Parathyroid adenoma (tissue), 2 donors: ENCODE measurements at regions not wholly inside any gene's neighbourhood (a gene's known extent, or its start where the extent isn't known, plus 50 kb on each side); places are given as distances from the start of the nearest gene placed in this dataset.

ENCODE experiments used
- H2AFZ ChIP-seq: fragments of 300-600 bp; sonication (generic); one replicate; pipeline ENCODE4 v1.7.0; 2017; ENCODE audit warnings: antibody characterized with exemption, mild to moderate bottlenecking
- H3K27ac ChIP-seq: fragments of 300-600 bp; sonication (generic); one replicate; pipeline ENCODE4 v1.7.0; 2017
- H3K27me3 ChIP-seq: fragments of 300-600 bp; sonication (generic); one replicate; pipeline ENCODE4 v1.7.0; 2017; ENCODE audit warnings: low read length; ENCODE audit not compliant: control insufficient read depth, insufficient read depth
- H3K36me3 ChIP-seq: fragments of 300-600 bp; sonication (generic); one replicate; pipeline ENCODE4 v1.7.0; 2017; ENCODE audit warnings: low read length; ENCODE audit not compliant: control insufficient read depth, insufficient read depth
- H3K4me1 ChIP-seq: fragments of 300-600 bp; sonication (generic); one replicate; pipeline ENCODE4 v1.7.0; 2017; ENCODE audit warnings: control low read depth
- H3K4me2 ChIP-seq: fragments of 300-600 bp; sonication (generic); one replicate; pipeline ENCODE4 v1.7.0; 2017; ENCODE audit warnings: low read length
- H3K4me3 ChIP-seq: fragments of 300-600 bp; sonication (generic); one replicate; pipeline ENCODE4 v1.7.0; 2017; ENCODE audit warnings: low read depth, low read length
- H3K79me2 ChIP-seq: fragments of 300-600 bp; sonication (generic); one replicate; pipeline ENCODE4 v1.7.0; 2017; ENCODE audit warnings: control low read depth
- H3K9ac ChIP-seq: fragments of 300-600 bp; sonication (generic); one replicate; pipeline ENCODE4 v1.7.0; 2017; ENCODE audit warnings: mild to moderate bottlenecking
- H3K9me3 ChIP-seq: fragments of 300-600 bp; sonication (generic); one replicate; pipeline ENCODE4 v1.7.0; 2017; ENCODE audit warnings: low read length; ENCODE audit not compliant: control insufficient read depth
- TF ChIP-seq, protein P1 (sequence below): fragments of 300-600 bp; sonication (generic); IDR thresholded peaks from one replicate; pipeline ENCODE4 v1.7.0; 2017; ENCODE audit warnings: antibody characterized with exemption, mild to moderate bottlenecking
- donor health status: primary hyperparathyroidism.

DNA sequence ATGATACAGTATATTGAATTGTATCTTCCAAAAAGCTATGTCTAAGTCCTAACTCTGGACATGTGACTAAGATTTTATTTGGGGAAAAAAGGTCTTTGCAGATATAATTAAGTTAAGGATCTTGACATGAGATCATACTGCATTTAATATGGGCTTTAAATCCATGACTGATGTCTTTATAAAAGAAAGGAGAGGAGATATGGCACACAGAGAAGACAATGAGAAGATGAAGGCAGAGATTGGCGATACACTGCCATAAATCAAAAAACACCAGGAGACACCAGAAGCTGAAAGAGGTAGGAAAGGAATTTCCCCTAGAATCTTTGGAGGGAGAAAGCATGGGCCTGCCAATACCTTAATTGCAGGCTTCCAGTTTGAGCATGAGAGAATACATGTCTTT is 1450.2 kb downstream of the HACE1 start:
- TF ChIP-seq, protein P1, sequence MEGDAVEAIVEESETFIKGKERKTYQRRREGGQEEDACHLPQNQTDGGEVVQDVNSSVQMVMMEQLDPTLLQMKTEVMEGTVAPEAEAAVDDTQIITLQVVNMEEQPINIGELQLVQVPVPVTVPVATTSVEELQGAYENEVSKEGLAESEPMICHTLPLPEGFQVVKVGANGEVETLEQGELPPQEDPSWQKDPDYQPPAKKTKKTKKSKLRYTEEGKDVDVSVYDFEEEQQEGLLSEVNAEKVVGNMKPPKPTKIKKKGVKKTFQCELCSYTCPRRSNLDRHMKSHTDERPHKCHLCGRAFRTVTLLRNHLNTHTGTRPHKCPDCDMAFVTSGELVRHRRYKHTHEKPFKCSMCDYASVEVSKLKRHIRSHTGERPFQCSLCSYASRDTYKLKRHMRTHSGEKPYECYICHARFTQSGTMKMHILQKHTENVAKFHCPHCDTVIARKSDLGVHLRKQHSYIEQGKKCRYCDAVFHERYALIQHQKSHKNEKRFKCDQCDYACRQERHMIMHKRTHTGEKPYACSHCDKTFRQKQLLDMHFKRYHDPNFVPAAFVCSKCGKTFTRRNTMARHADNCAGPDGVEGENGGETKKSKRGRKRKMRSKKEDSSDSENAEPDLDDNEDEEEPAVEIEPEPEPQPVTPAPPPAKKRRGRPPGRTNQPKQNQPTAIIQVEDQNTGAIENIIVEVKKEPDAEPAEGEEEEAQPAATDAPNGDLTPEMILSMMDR, result no peak
- Histone ChIP-seq H3K4me3 (no peak overlapping the region), H2AFZ (no peak overlapping the region), H3K36me3 (no peaks in the 10 kb centered on the region), H3K9ac (no peak overlapping the region), H3K4me2 (no peak overlapping the region), H3K27me3 (no peaks in the 10 kb centered on the region), H3K4me1 (no peaks in the 10 kb centered on the region), H3K79me2 (no peaks in the 10 kb centered on the region), H3K27ac (no peak overlapping the region), H3K9me3 (no peaks in the 10 kb centered on the region)

DNA sequence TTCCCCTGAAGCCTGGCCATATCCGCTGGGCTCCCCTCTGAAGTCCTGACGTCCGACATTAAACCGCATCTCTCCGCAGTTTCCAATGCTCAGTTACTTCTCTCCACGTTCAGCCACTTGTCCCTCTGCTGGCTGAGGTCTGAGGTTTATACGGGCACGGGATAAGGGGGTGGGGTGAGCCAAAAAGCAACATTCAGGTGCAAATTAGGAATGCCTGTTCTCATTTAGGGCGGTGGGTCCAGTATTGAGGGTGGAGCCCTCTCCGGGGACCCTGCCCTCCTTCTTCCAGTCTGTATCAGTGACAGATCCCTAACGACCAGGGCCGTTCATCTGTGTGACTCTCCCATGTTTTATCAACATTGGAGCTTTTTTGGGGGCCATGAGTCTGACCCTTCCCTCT is 1454.4 kb downstream of the HACE1 start:
- no peaks in the 10 kb centered on the region for H3K36me3 ChIP-seq
- no peaks in the 10 kb centered on the region for H3K9me3 ChIP-seq
- H3K79me2 ChIP-seq, result no peaks in the 10 kb centered on the region
- H3K4me3 ChIP-seq, result no peak overlapping the region
- no peak overlapping the region for H3K27ac ChIP-seq
- no peak overlapping the region for H2AFZ ChIP-seq
- H3K4me2 ChIP-seq, result no peak overlapping the region
- H3K9ac ChIP-seq, result no peak overlapping the region
- no peaks in the 10 kb centered on the region for H3K27me3 ChIP-seq
- TF ChIP-seq, protein P1, result no peak
- no peaks in the 10 kb centered on the region for H3K4me1 ChIP-seq

DNA sequence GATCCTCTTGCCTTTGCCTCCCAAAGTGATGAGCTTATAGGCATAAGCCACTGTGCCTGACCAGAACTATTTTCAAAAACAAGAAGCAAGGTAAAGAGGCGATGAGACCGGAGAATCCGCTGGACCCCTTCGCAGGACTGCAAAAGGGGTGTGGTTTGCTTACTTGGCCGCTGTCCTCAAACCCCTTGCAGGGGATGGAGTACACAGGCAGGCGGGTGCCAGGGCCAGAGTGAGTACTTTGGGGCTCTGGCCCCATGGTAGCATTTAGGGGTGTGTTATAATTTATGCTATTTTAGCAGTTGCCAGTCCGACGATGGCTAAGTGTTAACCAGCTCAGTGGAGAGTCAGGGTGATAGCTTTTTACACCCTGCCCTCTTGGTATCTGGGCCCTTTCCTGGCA is 1454.9 kb downstream of the HACE1 start:
- no peaks in the 10 kb centered on the region for H3K79me2 ChIP-seq
- no peaks in the 10 kb centered on the region for H3K36me3 ChIP-seq
- no peak overlapping the region for H3K4me2 ChIP-seq
- TF ChIP-seq, protein P1, result no peak
- H2AFZ ChIP-seq, result no peak overlapping the region
- no peak overlapping the region for H3K9ac ChIP-seq
- H3K4me1 ChIP-seq, result no peaks in the 10 kb centered on the region
- no peaks in the 10 kb centered on the region for H3K27me3 ChIP-seq
- H3K27ac ChIP-seq, result no peak overlapping the region
- H3K4me3 ChIP-seq, result no peak overlapping the region
- H3K9me3 ChIP-seq, result no peaks in the 10 kb centered on the region

DNA sequence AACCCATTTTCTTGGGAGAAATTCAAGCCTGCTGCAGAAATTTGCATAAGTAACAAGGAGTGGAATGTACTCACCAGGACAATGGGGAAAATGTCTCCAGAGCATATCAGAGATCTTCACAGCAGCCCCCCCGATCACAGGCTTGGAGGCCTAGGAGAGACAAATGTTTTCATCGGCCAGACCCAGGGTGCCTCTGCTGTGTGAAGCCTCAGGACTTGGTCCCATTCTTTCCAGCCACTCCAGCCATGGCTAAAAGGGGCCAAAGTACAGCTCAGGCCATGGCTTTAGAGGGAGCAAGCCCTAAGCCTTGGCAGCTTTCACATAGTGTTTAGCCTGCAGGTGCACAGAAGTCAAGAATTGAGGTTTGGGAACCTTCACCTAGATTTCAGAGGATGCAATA is 1463.0 kb downstream of the HACE1 start:
- H3K27me3 ChIP-seq, result no peaks in the 10 kb centered on the region
- H3K4me2 ChIP-seq, result no peak overlapping the region
- no peaks in the 10 kb centered on the region for H3K79me2 ChIP-seq
- no peak overlapping the region for H3K9ac ChIP-seq
- TF ChIP-seq, protein P1, result no peak
- H3K9me3 ChIP-seq, result no peaks in the 10 kb centered on the region
- H2AFZ ChIP-seq, result no peak overlapping the region
- H3K36me3 ChIP-seq, result no peaks in the 10 kb centered on the region
- H3K4me1 ChIP-seq, result no peaks in the 10 kb centered on the region
- H3K4me3 ChIP-seq, result no peak overlapping the region
- no peak overlapping the region for H3K27ac ChIP-seq

DNA sequence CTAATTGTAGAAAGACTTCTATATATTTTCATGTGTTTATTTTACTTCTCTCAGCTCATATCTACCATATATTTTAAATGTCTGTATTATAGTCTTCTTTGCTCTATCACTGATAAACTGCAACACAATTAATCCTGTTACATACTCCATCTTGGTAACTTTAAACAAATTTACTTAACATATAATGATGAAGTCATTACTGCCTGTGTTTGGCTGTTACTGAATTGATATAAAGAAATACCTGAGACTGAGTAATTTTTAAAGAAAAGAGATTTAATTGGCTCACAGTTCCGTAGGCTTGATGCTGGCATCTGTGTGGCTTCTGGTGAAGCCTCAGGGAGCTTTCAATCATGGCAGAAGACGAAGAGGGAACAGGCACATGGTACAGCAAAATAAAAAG is 1480.4 kb downstream of the HACE1 start:
- Histone ChIP-seq H3K9me3 (no peaks in the 10 kb centered on the region), H3K79me2 (no peaks in the 10 kb centered on the region), H3K27me3 (no peaks in the 10 kb centered on the region), H2AFZ (no peak overlapping the region), H3K27ac (no peak overlapping the region), H3K4me3 (no peak overlapping the region), H3K4me1 (no peaks in the 10 kb centered on the region), H3K9ac (no peak overlapping the region), H3K36me3 (no peaks in the 10 kb centered on the region), H3K4me2 (no peak overlapping the region)
- TF ChIP-seq, protein P1, result no peak
